ENCODE measurements at regions not wholly inside any gene's neighbourhood (a gene's known extent, or its start where the extent isn't known, plus 50 kb on each side); places are given as distances from the start of the nearest gene placed in this dataset.

DNA sequence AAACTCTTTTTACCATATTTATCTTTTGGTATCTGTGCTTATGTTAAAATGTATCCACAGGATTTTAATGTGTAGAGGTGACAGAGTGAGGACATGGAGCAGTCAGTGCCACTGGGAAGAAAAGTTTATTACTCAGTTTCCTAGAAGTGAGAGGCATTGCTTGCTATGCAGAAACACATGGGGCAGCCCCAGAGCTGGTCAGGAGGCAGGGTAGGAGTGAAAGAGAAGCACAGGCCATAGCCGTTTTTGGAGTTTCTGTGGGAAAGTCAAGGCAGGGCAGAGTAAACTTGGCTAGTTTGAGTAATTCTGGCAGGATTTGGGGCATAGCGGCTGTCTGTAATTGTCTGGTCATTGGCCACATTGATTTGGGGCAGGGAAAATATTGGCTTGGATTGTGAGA, 370.9 kb downstream of the FGF9 start:
- DNase-seq (ENCODE audit: low read depth in 4 of 4, low spot score in 3 of 4) = no peak

- DNase-seq (ENCODE audit: low read depth in 4 of 4, low spot score in 3 of 4) = no peak
Measured at GRCh38 chr13:22047082-22047784, 376.4 kb downstream of the FGF9 start.

DNA sequence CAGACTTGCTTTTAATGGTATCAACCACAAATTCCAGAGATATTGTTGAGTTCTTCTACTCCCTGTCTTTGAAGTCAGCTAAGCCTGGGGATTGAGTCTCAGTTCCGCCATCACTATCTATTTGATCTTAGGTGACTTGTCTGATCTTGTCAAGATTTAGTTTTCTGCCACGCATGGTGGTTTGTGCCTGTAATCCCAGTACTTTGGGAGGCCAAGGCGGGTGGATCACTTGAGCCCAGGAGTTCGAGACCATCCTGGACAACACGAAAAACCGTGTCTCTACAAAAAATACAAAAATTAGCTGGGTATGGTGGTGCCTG, 376.9 kb downstream of the FGF9 start:
- no peak for DNase-seq (ENCODE audit: low read depth in 4 of 4, low spot score in 3 of 4)

GRCh38 chr13:22049384-22049783, 378.5 kb downstream of the FGF9 start:
- DNase-seq (ENCODE audit: low read depth in 4 of 4, low spot score in 3 of 4) = no peak

GRCh38 chr13:22050951-22051563, 380.2 kb downstream of the FGF9 start:
- no peak for DNase-seq (ENCODE audit: low read depth in 4 of 4, low spot score in 3 of 4)

DNA sequence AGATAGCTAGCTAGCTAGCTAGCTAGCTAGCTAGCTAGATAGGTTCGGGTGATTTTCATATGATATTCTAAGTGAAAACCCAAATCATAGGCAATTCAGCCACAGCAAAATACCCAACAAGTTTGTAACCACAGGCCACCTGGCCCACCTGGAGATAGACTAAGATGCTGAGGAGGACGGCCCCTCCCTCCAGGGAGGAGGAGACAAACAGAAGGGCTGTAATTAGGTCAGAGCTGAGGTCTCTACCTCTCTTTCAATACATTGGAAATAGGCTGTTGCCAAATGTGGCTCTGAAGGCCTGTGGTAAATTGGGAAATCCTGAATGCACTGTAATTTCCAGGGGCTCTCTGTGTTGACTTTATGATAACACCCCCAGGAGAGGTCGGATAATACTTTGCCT, 382.2 kb downstream of the FGF9 start:
- no peak for DNase-seq (ENCODE audit: low read depth in 4 of 4, low spot score in 3 of 4)

DNA sequence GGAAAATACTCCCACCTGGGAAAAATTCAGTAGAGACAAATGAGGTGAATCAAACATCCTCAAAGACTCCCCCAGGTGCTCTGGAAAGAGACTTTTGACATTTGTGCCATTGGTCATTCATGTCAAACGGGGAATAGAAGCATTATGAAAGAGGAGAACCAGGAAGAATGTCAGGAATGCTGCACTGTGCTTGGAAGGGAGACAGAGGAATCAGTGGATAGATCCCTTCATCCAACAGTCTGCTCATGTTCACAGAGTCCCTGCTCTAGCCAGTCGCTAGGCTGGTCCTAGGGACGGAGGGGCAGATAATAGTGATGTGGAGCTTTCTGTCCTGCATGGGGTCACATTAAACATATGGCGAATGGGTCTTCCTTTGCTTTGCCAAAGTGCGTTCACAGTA, 384.4 kb downstream of the FGF9 start:
- DNase-seq (ENCODE audit: low read depth in 4 of 4, low spot score in 3 of 4) = no peak

DNA sequence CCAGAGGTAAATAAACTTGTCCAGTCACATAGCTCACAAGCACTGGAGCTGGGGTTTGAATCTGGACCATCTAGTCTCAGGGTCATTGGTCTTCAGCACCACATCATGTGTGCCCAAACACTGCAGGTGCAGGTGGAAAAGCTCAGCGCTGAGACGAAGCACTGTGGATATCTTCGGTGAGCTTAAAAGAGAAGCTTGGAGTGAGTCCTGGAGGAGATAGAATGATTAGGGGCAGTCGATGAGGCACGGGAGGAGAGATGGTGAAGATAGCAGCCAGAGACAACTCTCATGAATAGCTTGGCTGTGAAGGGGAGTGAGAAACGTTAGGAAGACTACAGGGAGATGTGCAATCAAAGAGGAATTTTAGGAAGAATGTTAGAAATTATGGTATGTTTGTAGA, 389.3 kb downstream of the FGF9 start:
- no peak for DNase-seq (ENCODE audit: low read depth in 4 of 4, low spot score in 3 of 4)

DNA sequence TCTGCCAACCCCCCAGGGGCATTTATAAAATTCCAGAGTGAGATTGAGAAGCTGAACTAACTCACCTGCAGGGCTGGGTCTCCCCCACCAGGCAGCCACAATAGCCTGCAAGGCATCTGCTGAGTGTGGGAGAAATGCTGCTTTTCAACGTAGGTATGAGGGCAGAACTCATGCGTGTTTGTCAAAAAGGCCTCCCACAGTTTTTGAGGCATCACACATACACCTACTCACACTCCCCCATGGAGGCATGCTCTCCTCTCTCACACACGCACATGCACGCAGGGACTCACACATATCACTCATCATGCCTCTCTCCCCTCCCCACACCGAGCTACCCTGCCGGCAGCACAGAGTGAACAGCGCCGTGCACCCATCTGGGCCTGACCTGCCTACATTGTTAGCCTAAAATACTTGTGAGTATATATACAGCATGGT, 390.5 kb downstream of the FGF9 start:
- no peak for DNase-seq (ENCODE audit: low read depth in 4 of 4, low spot score in 3 of 4)

DNA sequence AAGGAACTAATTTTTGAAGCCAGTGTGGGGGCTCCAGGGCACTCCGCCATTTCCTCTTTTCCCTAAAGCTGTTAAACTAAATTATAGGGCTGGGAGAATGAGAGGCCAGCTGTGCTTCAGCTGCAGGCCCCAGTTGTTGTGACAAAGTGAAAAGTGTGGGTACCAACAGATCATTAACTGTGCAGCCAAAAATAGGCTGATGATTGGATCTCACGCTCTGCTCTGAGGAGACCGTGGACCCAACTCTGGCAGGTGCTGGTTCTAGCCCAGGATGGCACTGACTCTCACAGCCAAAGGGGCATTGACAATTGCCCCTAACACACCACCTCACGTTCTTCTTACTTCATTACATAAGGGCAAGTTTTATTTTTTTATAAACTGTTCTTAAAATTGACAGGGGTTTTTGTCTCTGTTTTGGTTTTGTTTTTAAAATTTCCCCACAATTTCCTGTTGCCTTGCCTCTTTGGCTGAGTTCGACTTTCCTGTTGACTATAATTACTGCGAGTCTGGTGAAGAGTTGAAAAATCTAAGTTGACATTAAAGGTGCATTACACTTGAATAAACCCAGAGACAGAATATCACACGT, 391.0 kb downstream of the FGF9 start:
- no peak for DNase-seq (ENCODE audit: low read depth in 4 of 4, low spot score in 3 of 4)

DNA sequence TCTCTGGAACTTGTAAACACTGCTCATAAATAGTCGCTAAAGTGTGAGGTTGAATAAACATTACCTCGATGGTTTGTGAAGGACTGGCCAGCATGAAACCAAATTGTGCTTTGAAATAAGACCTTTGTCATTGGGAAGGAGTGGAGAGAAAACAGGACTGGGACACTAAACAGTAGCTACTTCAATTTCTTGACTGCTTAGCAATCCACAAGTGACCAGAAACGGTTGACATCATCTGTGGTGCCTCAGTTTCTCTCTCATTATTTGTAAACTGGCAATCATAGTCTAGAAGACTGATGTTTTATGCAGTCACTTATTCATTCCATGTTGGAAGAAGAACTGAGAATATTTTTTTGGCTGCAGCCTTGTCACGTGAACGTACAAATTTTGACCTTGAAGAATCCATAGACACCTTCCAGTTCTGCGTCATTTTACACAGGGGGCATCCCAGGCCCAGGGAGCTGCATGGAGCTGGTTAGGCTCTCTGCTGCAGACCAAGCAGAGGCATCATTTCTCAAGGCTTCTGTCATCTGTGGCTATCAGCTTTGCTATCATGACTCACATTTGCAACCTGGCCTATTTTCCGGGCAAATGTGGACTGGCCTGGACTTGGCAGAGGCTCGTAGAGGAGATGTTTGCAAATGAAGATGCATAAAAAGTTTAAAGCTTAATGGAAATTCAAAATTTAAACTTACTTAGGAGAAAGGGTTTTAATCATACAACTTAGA, 391.8 kb downstream of the FGF9 start:
- no peak for DNase-seq (ENCODE audit: low read depth in 4 of 4, low spot score in 3 of 4)

DNA sequence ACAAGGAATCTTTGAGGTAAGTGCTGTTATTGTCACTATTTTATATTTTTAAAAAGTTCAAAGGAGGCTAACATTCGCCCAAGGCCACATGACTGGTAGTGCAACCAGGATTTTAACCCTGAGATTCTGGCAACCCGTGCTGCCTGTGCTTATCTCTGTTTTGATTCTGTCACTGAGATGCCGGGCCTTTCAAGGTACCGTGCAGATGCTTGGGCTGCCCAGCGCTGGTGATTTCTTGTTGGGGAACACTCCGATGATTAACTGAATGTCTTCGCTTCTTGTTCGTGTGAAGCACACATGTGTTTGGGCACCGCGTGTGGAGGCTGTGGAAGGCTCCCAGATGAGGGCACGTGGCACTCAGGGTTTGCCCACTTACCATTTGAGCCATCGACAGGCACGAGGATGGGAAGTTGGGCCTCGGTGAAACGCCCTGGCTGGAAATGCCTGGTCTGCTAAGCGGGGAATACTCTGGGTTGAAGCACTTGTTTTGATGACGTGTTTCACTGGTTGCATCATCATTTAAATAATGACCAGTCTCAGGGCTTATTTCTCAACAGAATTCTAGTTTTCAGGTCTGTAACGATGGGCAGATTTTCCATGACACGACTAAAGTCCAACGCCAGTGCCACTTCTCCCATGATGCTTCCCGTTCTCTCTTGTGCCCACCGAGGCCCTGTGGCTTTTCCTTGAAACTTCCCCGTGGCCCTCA, 392.7 kb downstream of the FGF9 start:
- no peak for DNase-seq (ENCODE audit: low read depth in 4 of 4, low spot score in 3 of 4)

GRCh38 chr13:22064854-22065620, 394.2 kb downstream of the FGF9 start:
- DNase-seq (ENCODE audit: low read depth in 4 of 4, low spot score in 3 of 4) = no peak

DNA sequence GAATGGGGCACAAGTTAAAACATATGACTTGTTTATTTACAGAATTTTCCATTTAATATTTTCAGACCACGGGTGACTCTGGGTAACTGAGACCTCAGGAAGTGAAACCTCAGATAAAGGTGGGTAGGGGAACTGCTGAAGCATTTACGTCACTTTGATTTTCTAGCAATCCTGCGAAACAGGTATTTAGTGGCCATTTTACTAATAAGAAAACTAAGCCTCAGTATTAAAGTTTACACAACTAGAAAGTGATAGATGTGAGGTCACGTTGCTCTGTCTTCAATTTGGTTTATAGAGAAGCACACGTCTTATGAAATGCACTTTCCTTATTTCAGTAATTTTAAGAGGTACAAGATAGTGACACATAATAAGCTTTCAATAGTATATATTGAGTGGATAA, 402.8 kb downstream of the FGF9 start:
- no peak for DNase-seq (ENCODE audit: low read depth in 4 of 4, low spot score in 3 of 4)

DNA sequence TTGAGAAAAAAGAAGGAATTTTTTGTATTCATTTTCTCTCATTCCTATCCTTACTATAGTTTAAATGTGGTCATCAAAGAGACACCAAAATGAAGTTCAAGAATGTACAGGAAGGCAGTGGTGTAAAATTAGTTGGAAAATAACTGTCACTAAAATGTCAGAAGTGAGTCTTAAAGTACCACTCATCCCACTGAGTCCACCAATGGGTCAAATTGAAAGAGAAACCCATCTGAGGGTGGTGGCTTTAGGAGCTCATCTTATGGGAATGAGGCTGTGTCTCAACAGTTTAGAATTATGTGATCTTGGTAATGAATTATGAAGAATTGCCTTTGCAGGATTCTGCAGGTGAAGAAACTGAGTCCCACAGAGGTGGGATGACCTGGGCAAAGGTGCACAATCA, 403.5 kb downstream of the FGF9 start:
- DNase-seq (ENCODE audit: low read depth in 4 of 4, low spot score in 3 of 4) = no peak

GRCh38 chr13:22076658-22077057, 405.8 kb downstream of the FGF9 start:
- DNase-seq (ENCODE audit: low read depth in 4 of 4, low spot score in 3 of 4) = no peak

GRCh38 chr13:22077205-22077683, 406.4 kb downstream of the FGF9 start:
- no peak for DNase-seq (ENCODE audit: low read depth in 4 of 4, low spot score in 3 of 4)

GRCh38 chr13:22077764-22078163, 406.9 kb downstream of the FGF9 start:
- no peak for DNase-seq (ENCODE audit: low read depth in 4 of 4, low spot score in 3 of 4)

DNA sequence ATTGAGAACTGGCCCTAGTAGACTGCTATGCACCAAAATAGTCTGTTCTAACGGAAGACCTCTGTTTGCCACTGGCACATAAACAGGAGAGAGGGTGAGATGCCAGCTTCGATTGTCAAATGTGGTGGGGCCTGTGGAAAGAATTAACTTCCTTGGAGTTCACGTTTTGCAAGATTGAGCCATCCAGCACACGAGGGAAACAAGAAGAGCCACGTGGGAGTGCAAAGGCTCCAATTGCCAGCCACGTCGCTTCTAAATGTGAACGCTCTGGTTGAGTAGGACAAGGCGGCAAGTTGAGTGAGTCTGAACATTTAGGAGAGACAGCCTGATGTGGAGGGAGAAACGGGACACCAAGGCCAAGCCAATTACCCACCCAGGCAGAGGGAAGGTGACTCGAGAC, 409.1 kb downstream of the FGF9 start:
- DNase-seq (ENCODE audit: low read depth in 4 of 4, low spot score in 3 of 4) = no peak

- no peak for DNase-seq (ENCODE audit: low read depth in 4 of 4, low spot score in 3 of 4)
Measured at GRCh38 chr13:22080832-22081231, 410.0 kb downstream of the FGF9 start.

All from left renal pelvis (tissue), 4 donors.